ENCODE measurements at regions not wholly inside any gene's neighbourhood (a gene's known extent, or its start where the extent isn't known, plus 50 kb on each side); places are given as distances from the start of the nearest gene placed in this dataset.

DNA sequence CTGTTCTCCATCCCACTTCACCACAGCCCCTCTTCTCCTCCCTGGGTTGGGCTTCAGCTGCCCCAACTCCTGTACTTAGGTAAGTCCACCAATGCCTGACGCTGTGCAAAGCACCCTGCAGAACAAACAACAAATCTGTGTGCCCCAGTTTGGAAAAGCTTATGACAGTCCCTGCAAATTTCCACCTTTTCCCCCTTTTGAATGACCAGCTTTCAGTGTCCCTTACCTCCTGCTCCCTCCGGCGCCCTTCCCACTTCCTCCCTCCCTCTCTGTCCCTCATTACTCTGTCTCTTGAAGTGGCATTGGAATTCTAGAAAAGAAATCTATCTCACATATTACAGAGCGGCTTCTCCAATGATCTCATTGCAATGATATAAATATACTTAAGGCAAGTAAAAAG, 352.9 kb upstream of the B3GAT1 start:
- H3K56ac ChIP-seq (ENCODE audit: insufficient read length, low read depth, low read length), result no peak overlapping the region
- H3T11ph ChIP-seq (ENCODE audit: low read length), result no peak overlapping the region
- H3K4ac ChIP-seq (ENCODE audit: low read depth, low read length), result no peak overlapping the region
- no peak overlapping the region for H4K8ac ChIP-seq (replicated peaks; ENCODE audit: insufficient read length, low read depth, low read length)
- H2BK20ac ChIP-seq (ENCODE audit: low read depth, low read length, poor library complexity, severe bottlenecking), result no peak overlapping the region
- H3K79me2 ChIP-seq (ENCODE audit: insufficient read depth, low read length), result no peaks in the 10 kb centered on the region
- WGBS (ENCODE audit: extremely low coverage, insufficient read length, low lambda C conversion rate), result no CpG with 5 or more reads among the region's 4 CpGs
- Mint-ChIP-seq H3K27ac (no peak overlapping the region), H3K36me3 (ENCODE audit: insufficient read depth in 1 of 3, low read depth in 3 of 3) (peaks cover 0 to 7% (median 2%) of the 10 kb centered on the region in 3 experiments; a peak in 3 of 7 replicates), H3K4me3 (no peak overlapping the region), H3K4me1 (peaks cover 0 to 6% of the 10 kb centered on the region in 2 experiments; a peak in 2 of 4 replicates), H3K27me3 (ENCODE audit: low read depth) (peaks cover 10% of the 10 kb centered on the region; the same call in 1 of the 2 replicates), H3K9me3 (peaks cover 3 to 5% of the 10 kb centered on the region in 2 experiments; a peak in 3 of 5 replicates)
- no peak overlapping the region for H2BK5ac ChIP-seq (ENCODE audit: insufficient read length, low read length)
- H2AK5ac ChIP-seq (ENCODE audit: insufficient read length, low read length), result no peak overlapping the region
- H4K91ac ChIP-seq (ENCODE audit: insufficient read length, low read depth, low read length), result no peak overlapping the region
- H3K4me2 ChIP-seq (ENCODE audit: insufficient read depth, insufficient read length, low read length), result no peak overlapping the region
- no peaks in the 10 kb centered on the region for H4K20me1 ChIP-seq (ENCODE audit: control insufficient read depth, insufficient read depth, insufficient read length)
- H3K23me2 ChIP-seq (ENCODE audit: insufficient read length, low read depth, low read length, poor library complexity, severe bottlenecking), result no peaks in the 10 kb centered on the region
- no peak overlapping the region for H3K9ac ChIP-seq (ENCODE audit: extremely low read depth, insufficient read length, low read length)
- H3K27me3 ChIP-seq (ENCODE audit: insufficient read depth, low read length), result no peaks in the 10 kb centered on the region
- no peak for DNase-seq
- no peaks in the 10 kb centered on the region for H3K79me1 ChIP-seq (ENCODE audit: insufficient read depth, low read depth, low read length, poor library complexity, severe bottlenecking)
- no peak overlapping the region for H2BK12ac ChIP-seq (ENCODE audit: insufficient read length, low read depth, low read length)
- H2BK120ac ChIP-seq (ENCODE audit: low read depth, low read length, poor library complexity, severe bottlenecking), result no peak overlapping the region
- TF ChIP-seq, protein P1, sequence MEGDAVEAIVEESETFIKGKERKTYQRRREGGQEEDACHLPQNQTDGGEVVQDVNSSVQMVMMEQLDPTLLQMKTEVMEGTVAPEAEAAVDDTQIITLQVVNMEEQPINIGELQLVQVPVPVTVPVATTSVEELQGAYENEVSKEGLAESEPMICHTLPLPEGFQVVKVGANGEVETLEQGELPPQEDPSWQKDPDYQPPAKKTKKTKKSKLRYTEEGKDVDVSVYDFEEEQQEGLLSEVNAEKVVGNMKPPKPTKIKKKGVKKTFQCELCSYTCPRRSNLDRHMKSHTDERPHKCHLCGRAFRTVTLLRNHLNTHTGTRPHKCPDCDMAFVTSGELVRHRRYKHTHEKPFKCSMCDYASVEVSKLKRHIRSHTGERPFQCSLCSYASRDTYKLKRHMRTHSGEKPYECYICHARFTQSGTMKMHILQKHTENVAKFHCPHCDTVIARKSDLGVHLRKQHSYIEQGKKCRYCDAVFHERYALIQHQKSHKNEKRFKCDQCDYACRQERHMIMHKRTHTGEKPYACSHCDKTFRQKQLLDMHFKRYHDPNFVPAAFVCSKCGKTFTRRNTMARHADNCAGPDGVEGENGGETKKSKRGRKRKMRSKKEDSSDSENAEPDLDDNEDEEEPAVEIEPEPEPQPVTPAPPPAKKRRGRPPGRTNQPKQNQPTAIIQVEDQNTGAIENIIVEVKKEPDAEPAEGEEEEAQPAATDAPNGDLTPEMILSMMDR (conservative IDR thresholded peaks at IDR 0.05), result no peak
- no peak overlapping the region for H3K27ac ChIP-seq (ENCODE audit: insufficient read length, low read depth, low read length)
- H3K18ac ChIP-seq (ENCODE audit: insufficient read length, low read depth, low read length), result no peak overlapping the region
- no peak overlapping the region for H3K14ac ChIP-seq (ENCODE audit: insufficient read depth, low read length)
- H3K23ac ChIP-seq (ENCODE audit: insufficient read length, low read depth, low read length), result no peak overlapping the region
- H3K9me3 ChIP-seq (ENCODE audit: control insufficient read depth, low read depth, low read length), result no peaks in the 10 kb centered on the region
- H3K4me1 ChIP-seq (ENCODE audit: insufficient read depth, low read length), result no peaks in the 10 kb centered on the region
- no peak overlapping the region for H4K5ac ChIP-seq (ENCODE audit: insufficient read length, low read depth, low read length)
- H2AFZ ChIP-seq (ENCODE audit: low read length), result no peak overlapping the region
- H2BK15ac ChIP-seq (ENCODE audit: low read depth, low read length), result no peak overlapping the region
